ENCODE measurements at regions not wholly inside any gene's neighbourhood (a gene's known extent, or its start where the extent isn't known, plus 50 kb on each side); places are given as distances from the start of the nearest gene placed in this dataset.
A peak's percentile ranks its signal among the peaks of the same experiment; 100 is the strongest.

- Histone ChIP-seq H3K9me2 (ENCODE audit: insufficient read depth) (no peaks in the 10 kb centered on the region), H3K4me2 (peak overlapping the region; percentile 5; the same call in 1 of the 2 replicates), H4K20me1 (replicated peaks; ENCODE audit: insufficient read depth) (no peaks in the 10 kb centered on the region), H2AFZ (no peak overlapping the region; the same call in 1 of the 2 replicates), H3K36me3 (ENCODE audit: insufficient read depth) (no peaks in the 10 kb centered on the region), H3K79me2 (replicated peaks; ENCODE audit: insufficient read depth) (no peaks in the 10 kb centered on the region), H3K4me3 (no peak overlapping the region), H3K27ac (ENCODE audit: low read depth) (no peak overlapping the region), H3K4me1 (ENCODE audit: insufficient read depth) (peaks cover 16% of the 10 kb centered on the region), H3F3A (replicated peaks; ENCODE audit: low read depth) (no peaks in the 10 kb centered on the region), H3K27me3 (ENCODE audit: insufficient read depth) (no peaks in the 10 kb centered on the region)
- Mint-ChIP-seq H3K4me1 (peaks cover 22% of the 10 kb centered on the region), H3K4me3 (no peak overlapping the region), H3K27ac (peak overlapping the region; percentile 68), H3K27me3 (ENCODE audit: insufficient read depth, low read depth, poor library complexity) (peaks cover 2% of the 10 kb centered on the region), H3K9me3 (no peaks in the 10 kb centered on the region), H3K36me3 (ENCODE audit: low read depth) (peaks cover 2% of the 10 kb centered on the region; the same call in 2 of the 3 replicates)
- peak; percentile 83 for ATAC-seq
- TF ChIP-seq ZNF462 (CRISPR knock-in tag; IDR thresholded peaks at IDR 0.05) = no peak
- peak; percentile 86 to 89 for TF ChIP-seq CTCF (conservative IDR thresholded peaks at IDR 0.05; ENCODE audit: low read depth in 2 of 2)
- DNase-seq (ENCODE audit: low spot score) = peak; percentile 74
Observed at GRCh38 chr10:58064714-58065528, 202.8 kb downstream of the IPMK start.
